ENCODE measurements at regions not wholly inside any gene's neighbourhood (a gene's known extent, or its start where the extent isn't known, plus 50 kb on each side); places are given as distances from the start of the nearest gene placed in this dataset.

- no peak overlapping the region for H3K4me3 ChIP-seq (ENCODE audit: low read depth, low read length)
- DNase-seq (ENCODE audit: low read depth) = no peak
- TF ChIP-seq CTCF (IDR thresholded peaks at IDR 0.05; ENCODE audit: low read depth, low read length) = no peak
- TF ChIP-seq MYC (IDR thresholded peaks at IDR 0.05; ENCODE audit: low read depth, low read length) = no peak
Measured at GRCh38 chr17:14947671-14948070, 317.5 kb downstream of the PMP22 start.

- DNase-seq (ENCODE audit: low read depth) = no peak
- H3K4me3 ChIP-seq (ENCODE audit: low read depth, low read length) = no peak overlapping the region
- TF ChIP-seq POLR2A (IDR thresholded peaks at IDR 0.05; ENCODE audit: extremely low read depth, insufficient read length) = no peak
- no peak for TF ChIP-seq MAX (IDR thresholded peaks at IDR 0.05; ENCODE audit: low read depth, low read length)
- TF ChIP-seq MYC (IDR thresholded peaks at IDR 0.05; ENCODE audit: low read depth, low read length) = no peak
- no peak for TF ChIP-seq CTCF (IDR thresholded peaks at IDR 0.05; ENCODE audit: low read depth, low read length)
Measured at GRCh38 chr17:14946481-14946880, 318.6 kb downstream of the PMP22 start.

GRCh38 chr17:14942526-14943190, 322.5 kb downstream of the PMP22 start:
- no peak for TF ChIP-seq CTCF (IDR thresholded peaks at IDR 0.05; ENCODE audit: low read depth, low read length)
- TF ChIP-seq MAX (IDR thresholded peaks at IDR 0.05; ENCODE audit: low read depth, low read length) = no peak
- TF ChIP-seq POLR2A (IDR thresholded peaks at IDR 0.05; ENCODE audit: extremely low read depth, insufficient read length) = no peak
- TF ChIP-seq MYC (IDR thresholded peaks at IDR 0.05; ENCODE audit: low read depth, low read length) = no peak
- no peak overlapping the region for H3K4me3 ChIP-seq (ENCODE audit: low read depth, low read length)
- DNase-seq (ENCODE audit: low read depth) = no peak

- TF ChIP-seq MYC (IDR thresholded peaks at IDR 0.05; ENCODE audit: low read depth, low read length) = no peak
- TF ChIP-seq CTCF (IDR thresholded peaks at IDR 0.05; ENCODE audit: low read depth, low read length) = no peak
- no peak for TF ChIP-seq MAX (IDR thresholded peaks at IDR 0.05; ENCODE audit: low read depth, low read length)
- TF ChIP-seq POLR2A (IDR thresholded peaks at IDR 0.05; ENCODE audit: extremely low read depth, insufficient read length) = no peak
- no peak for DNase-seq (ENCODE audit: low read depth)
Measured at GRCh38 chr17:14940938-14941265, 324.2 kb downstream of the PMP22 start.

GRCh38 chr17:14940108-14940937, 324.8 kb downstream of the PMP22 start:
- no peak for TF ChIP-seq CTCF (IDR thresholded peaks at IDR 0.05; ENCODE audit: low read depth, low read length)
- TF ChIP-seq MYC (IDR thresholded peaks at IDR 0.05; ENCODE audit: low read depth, low read length) = no peak
- TF ChIP-seq POLR2A (IDR thresholded peaks at IDR 0.05; ENCODE audit: extremely low read depth, insufficient read length) = no peak
- no peak for TF ChIP-seq MAX (IDR thresholded peaks at IDR 0.05; ENCODE audit: low read depth, low read length)
- DNase-seq (ENCODE audit: low read depth) = no peak
- no peak overlapping the region for H3K4me3 ChIP-seq (ENCODE audit: low read depth, low read length)

More at GRCh38 chr17:14940938-14941265, 324.2 kb downstream of the PMP22 start:
- H3K4me3 ChIP-seq (ENCODE audit: low read depth, low read length) = no peak overlapping the region

Measured in NB4 (cell line).